CD14-positive monocyte (primary cell): ENCODE measurements at regions not wholly inside any gene's neighbourhood (a gene's known extent, or its start where the extent isn't known, plus 50 kb on each side); places are given as distances from the start of the nearest gene placed in this dataset.

Experiments used
- DNase-seq, 3 donors: peaks; one replicate each; pipeline ENCODE4 v3.0.0-alpha.2; 2011 to 2022
- H2AFZ ChIP-seq: 2 replicates; pipeline ENCODE4 v1.6.0; 2012; ENCODE audit warnings: mild to moderate bottlenecking, low read depth, low read length, inconsistent platforms; ENCODE audit not compliant: insufficient read depth, poor library complexity, severe bottlenecking
- H3K27ac ChIP-seq, 2 donors: 1 replicate in 1 of 2; 2 replicates in 1 of 2; pipeline ENCODE4 v1.5.1; 2012 to 2013; ENCODE audit warnings: low read length in 2 of 2, control low read depth in 1 of 2, inconsistent platforms in 1 of 2, low read depth in 1 of 2, mild to moderate bottlenecking in 1 of 2
- H3K27me3 ChIP-seq, 2 donors: one replicate each; pipeline versions ENCODE4 v1.6.0 to v1.6.1; 2011 to 2013; ENCODE audit warnings: low read length in 2 of 2; ENCODE audit not compliant: control insufficient read depth in 2 of 2, insufficient read depth in 2 of 2
- H3K36me3 ChIP-seq, 2 donors: replicated peaks in 1 of 2; 1 replicate in 1 of 2; 2 replicates in 1 of 2; pipeline versions ENCODE4 v1.5.1 to v1.6.1; 2012 to 2013; ENCODE audit warnings: low read length in 2 of 2, control low read depth in 1 of 2, inconsistent platforms in 1 of 2, mild to moderate bottlenecking in 1 of 2; ENCODE audit not compliant: insufficient read depth in 2 of 2, control insufficient read depth in 1 of 2
- H3K4me1 ChIP-seq, 2 donors: 1 replicate in 1 of 2; 2 replicates in 1 of 2; pipeline versions ENCODE4 v1.5.1 to v1.6.1; 2012 to 2013; ENCODE audit warnings: low read length in 2 of 2, control low read depth in 1 of 2, inconsistent platforms in 1 of 2, mild to moderate bottlenecking in 1 of 2, moderate library complexity in 1 of 2; ENCODE audit not compliant: insufficient read depth in 2 of 2, control insufficient read depth in 1 of 2
- H3K4me2 ChIP-seq: replicated peaks from 2 replicates; pipeline ENCODE3; 2012; ENCODE audit warnings: low read length, moderate library complexity, mild to moderate bottlenecking; ENCODE audit not compliant: poor library complexity, severe bottlenecking; ENCODE audit errors: extremely low read depth
- H3K4me3 ChIP-seq, 3 experiments: fragments of 200-600 bp in 1 of 3; sonication (generic) in 1 of 3; replicated peaks in 1 of 3; 1 replicate in 2 of 3; 2 replicates in 1 of 3; pipeline ENCODE4 v1.5.1; 2011 to 2013; ENCODE audit warnings: low read length in 3 of 3, mild to moderate bottlenecking in 3 of 3, control low read depth in 2 of 3, low read depth in 2 of 3, inconsistent platforms in 1 of 3, moderate library complexity in 1 of 3
- H3K79me2 ChIP-seq: 2 replicates; pipeline ENCODE4 v1.6.0; 2012; ENCODE audit warnings: mild to moderate bottlenecking, control low read depth, inconsistent platforms, low read length, moderate library complexity; ENCODE audit not compliant: insufficient read depth
- H3K9ac ChIP-seq: 2 replicates; pipeline ENCODE4 v1.6.0; 2017; ENCODE audit warnings: low read length, mild to moderate bottlenecking; ENCODE audit not compliant: insufficient read depth, poor library complexity, severe bottlenecking
- H3K9me3 ChIP-seq, 2 donors: replicated peaks in 1 of 2; 1 replicate in 1 of 2; 2 replicates in 1 of 2; pipeline versions ENCODE4 v1.5.1 to v1.6.1; 2012 to 2013; ENCODE audit warnings: low read length in 2 of 2, control low read depth in 1 of 2; ENCODE audit not compliant: control insufficient read depth in 1 of 2, insufficient read depth in 1 of 2
- H4K20me1 ChIP-seq: 2 replicates; pipeline ENCODE4 v1.6.0; 2012; ENCODE audit warnings: mild to moderate bottlenecking, low read length, control low read depth, moderate library complexity; ENCODE audit not compliant: insufficient read depth
- H3K27ac Mint-ChIP-seq, 7 donors: one replicate each; pipeline ENCODE4 v1.8.0; 2020; ENCODE audit warnings: mild to moderate bottlenecking in 7 of 7, mixed read lengths in 7 of 7, moderate library complexity in 6 of 7, inconsistent platforms in 2 of 7
- H3K27me3 Mint-ChIP-seq, 3 donors: one replicate each; pipeline ENCODE4 v1.8.0; 2021 to 2022; ENCODE audit warnings: low read depth in 3 of 3, mild to moderate bottlenecking in 3 of 3, mixed read lengths in 3 of 3, moderate library complexity in 3 of 3, inconsistent platforms in 1 of 3
- H3K36me3 Mint-ChIP-seq, 2 donors: one replicate each; pipeline ENCODE4 v1.8.0; 2020; ENCODE audit warnings: mixed read lengths in 2 of 2, inconsistent platforms in 1 of 2, mild to moderate bottlenecking in 1 of 2
- H3K4me1 Mint-ChIP-seq: one replicate; pipeline ENCODE4 v1.8.0; 2020; ENCODE audit warnings: mild to moderate bottlenecking, mixed read lengths
- H3K4me3 Mint-ChIP-seq, 2 donors: one replicate each; pipeline ENCODE4 v1.8.0; 2020; ENCODE audit warnings: mild to moderate bottlenecking in 2 of 2, mixed read lengths in 2 of 2, moderate library complexity in 1 of 2
- H3K9me3 Mint-ChIP-seq, 7 donors: one replicate each; pipeline ENCODE4 v1.8.0; 2020 to 2022; ENCODE audit warnings: mixed read lengths in 7 of 7, mild to moderate bottlenecking in 6 of 7, moderate library complexity in 6 of 7, inconsistent platforms in 2 of 7
- WGBS: methylation state at CpG from one replicate; pipeline ENCODE4 v1.1.5; 2013; ENCODE audit warnings: missing lambda C conversion rate; ENCODE audit not compliant: insufficient coverage; 5-methylcytosine and 5-hydroxymethylcytosine counted together
- intact Hi-C, 2 donors: fragments of 100-400 bp; cut with micrococcal nuclease; formaldehyde crosslinking; loops; one replicate each; pipeline versions ENCODE4 v1.15.0 to v1.15.1; 2023
- TF ChIP-seq, protein P1 (sequence below): fragments of 200-600 bp; IDR thresholded peaks from one replicate; pipeline ENCODE4 v1.8.0; 2022; ENCODE audit warnings: antibody characterized with exemption, mild to moderate bottlenecking

DNA sequence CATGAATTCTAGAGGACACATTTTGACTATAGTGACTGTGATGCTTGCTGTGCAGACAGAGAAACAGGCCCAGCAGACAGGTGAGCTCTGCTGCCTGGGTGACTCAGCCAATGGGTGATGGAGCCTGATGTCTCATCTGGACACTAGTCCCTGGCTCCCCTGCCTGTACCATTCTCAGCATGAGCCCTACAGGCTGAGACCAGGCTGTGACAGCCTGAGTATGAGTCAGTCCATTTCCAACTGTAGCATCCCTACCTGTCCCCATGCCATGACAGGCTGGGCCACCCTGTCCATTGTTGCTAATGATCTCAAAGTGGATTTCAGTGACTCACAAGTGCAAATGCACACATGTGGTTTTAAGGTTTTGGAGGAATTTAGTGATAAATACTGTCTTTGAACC is 102.5 kb upstream of the EEF2KMT start:
- intact Hi-C loops, result no loop called here
- peaks cover 0 to 9% (median 2%) of the 10 kb centered on the region in 7 donors for H3K9me3 Mint-ChIP-seq
- no peaks in the 10 kb centered on the region for H3K4me1 Mint-ChIP-seq
- H3K4me1 ChIP-seq, result no peaks in the 10 kb centered on the region
- TF ChIP-seq, protein P1, sequence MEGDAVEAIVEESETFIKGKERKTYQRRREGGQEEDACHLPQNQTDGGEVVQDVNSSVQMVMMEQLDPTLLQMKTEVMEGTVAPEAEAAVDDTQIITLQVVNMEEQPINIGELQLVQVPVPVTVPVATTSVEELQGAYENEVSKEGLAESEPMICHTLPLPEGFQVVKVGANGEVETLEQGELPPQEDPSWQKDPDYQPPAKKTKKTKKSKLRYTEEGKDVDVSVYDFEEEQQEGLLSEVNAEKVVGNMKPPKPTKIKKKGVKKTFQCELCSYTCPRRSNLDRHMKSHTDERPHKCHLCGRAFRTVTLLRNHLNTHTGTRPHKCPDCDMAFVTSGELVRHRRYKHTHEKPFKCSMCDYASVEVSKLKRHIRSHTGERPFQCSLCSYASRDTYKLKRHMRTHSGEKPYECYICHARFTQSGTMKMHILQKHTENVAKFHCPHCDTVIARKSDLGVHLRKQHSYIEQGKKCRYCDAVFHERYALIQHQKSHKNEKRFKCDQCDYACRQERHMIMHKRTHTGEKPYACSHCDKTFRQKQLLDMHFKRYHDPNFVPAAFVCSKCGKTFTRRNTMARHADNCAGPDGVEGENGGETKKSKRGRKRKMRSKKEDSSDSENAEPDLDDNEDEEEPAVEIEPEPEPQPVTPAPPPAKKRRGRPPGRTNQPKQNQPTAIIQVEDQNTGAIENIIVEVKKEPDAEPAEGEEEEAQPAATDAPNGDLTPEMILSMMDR, result no peak
- no peaks in the 10 kb centered on the region for H3K9me3 ChIP-seq
- no peak overlapping the region for H3K4me2 ChIP-seq
- no peak overlapping the region for H3K9ac ChIP-seq
- H3K4me3 ChIP-seq, result no peak overlapping the region
- H3K36me3 Mint-ChIP-seq, result no peaks in the 10 kb centered on the region
- H4K20me1 ChIP-seq, result no peaks in the 10 kb centered on the region
- H3K27me3 Mint-ChIP-seq, result peaks cover 0 to 2% (median 1%) of the 10 kb centered on the region in 3 donors
- no peak overlapping the region for H3K4me3 Mint-ChIP-seq
- no peaks in the 10 kb centered on the region for H3K79me2 ChIP-seq
- H2AFZ ChIP-seq, result no peak overlapping the region
- H3K27ac Mint-ChIP-seq, result no peak overlapping the region
- H3K36me3 ChIP-seq, result no peaks in the 10 kb centered on the region
- no peaks in the 10 kb centered on the region for H3K27me3 ChIP-seq
- no peak for DNase-seq
- no peak overlapping the region for H3K27ac ChIP-seq

DNA sequence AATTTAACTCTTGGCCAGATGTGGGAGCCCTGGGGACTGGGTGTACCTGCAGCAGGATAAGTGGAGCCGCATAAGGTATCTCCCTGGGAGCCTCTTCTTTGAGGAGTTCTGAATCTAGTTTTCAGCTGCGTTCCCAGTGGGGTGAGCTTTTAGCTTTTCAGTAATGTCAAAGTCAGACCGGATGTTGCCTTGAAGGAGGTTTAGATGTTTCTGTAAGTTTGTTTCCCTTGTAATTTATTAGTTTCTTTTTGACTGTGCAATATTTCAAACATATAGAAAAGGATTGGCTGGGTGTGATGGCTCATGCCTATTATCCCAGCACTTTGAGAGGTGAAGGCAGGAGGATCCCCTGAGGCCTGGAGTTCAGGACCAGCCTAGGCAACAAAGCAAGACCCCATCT is 98.6 kb upstream of the EEF2KMT start:
- Histone ChIP-seq H3K27ac (no peak overlapping the region), H3K27me3 (no peaks in the 10 kb centered on the region), H3K9ac (no peak overlapping the region), H2AFZ (no peak overlapping the region), H4K20me1 (no peaks in the 10 kb centered on the region), H3K9me3 (no peaks in the 10 kb centered on the region), H3K36me3 (no peaks in the 10 kb centered on the region), H3K4me3 (no peak overlapping the region), H3K79me2 (no peaks in the 10 kb centered on the region), H3K4me1 (no peaks in the 10 kb centered on the region), H3K4me2 (no peak overlapping the region)
- WGBS, result 84% methylated on average over 2 of the region's 3 CpGs
- H3K27me3 Mint-ChIP-seq, result peaks cover 1 to 3% (median 3%) of the 10 kb centered on the region in 3 donors
- no peak for DNase-seq
- TF ChIP-seq, protein P1, result no peak
- no peak overlapping the region for H3K4me3 Mint-ChIP-seq
- no peaks in the 10 kb centered on the region for H3K4me1 Mint-ChIP-seq
- H3K36me3 Mint-ChIP-seq, result no peaks in the 10 kb centered on the region
- peaks cover 0 to 3% (median 0%) of the 10 kb centered on the region in 7 donors for H3K9me3 Mint-ChIP-seq
- intact Hi-C loops, result no loop called here
- no peak overlapping the region for H3K27ac Mint-ChIP-seq
